Esophagus muscularis mucosa (tissue), 4 donors: ENCODE measurements at regions not wholly inside any gene's neighbourhood (a gene's known extent, or its start where the extent isn't known, plus 50 kb on each side); places are given as distances from the start of the nearest gene placed in this dataset.

Experiments
- DNase-seq: peaks from one replicate; pipeline ENCODE4 v3.0.0-alpha.2; 2017; ENCODE audit errors: extremely low spot score
- H3K27ac ChIP-seq, 4 donors: fragments of 200-600 bp; sonication (generic); replicated peaks in 1 of 4; 1 replicate in 3 of 4; 2 replicates in 1 of 4; pipeline ENCODE4 v1.5.1; 2016 to 2019; ENCODE audit warnings: mild to moderate bottlenecking in 1 of 4
- H3K27me3 ChIP-seq, 4 donors: fragments of 200-600 bp; sonication (generic); one replicate each; pipeline versions ENCODE4 v1.5.1 to v1.6.0; 2016 to 2019
- H3K36me3 ChIP-seq, 4 donors: fragments of 200-600 bp; sonication (generic); one replicate each; pipeline ENCODE4 v1.5.1; 2016 to 2019
- H3K4me1 ChIP-seq, 4 donors: fragments of 200-600 bp; sonication (generic); one replicate each; pipeline ENCODE4 v1.5.1; 2016 to 2019
- H3K4me3 ChIP-seq, 4 donors: fragments of 200-600 bp; sonication (generic); 1 replicate in 2 of 4; 2 replicates in 2 of 4; pipeline ENCODE4 v1.5.1; 2016 to 2019; ENCODE audit warnings: mild to moderate bottlenecking in 4 of 4, moderate library complexity in 1 of 4
- H3K9me3 ChIP-seq, 4 donors: fragments of 200-600 bp; sonication (generic); 1 replicate in 3 of 4; 2 replicates in 1 of 4; pipeline ENCODE4 v1.5.1; 2016 to 2019
- EP300 ChIP-seq: sonication (generic); formaldehyde crosslinking; IDR thresholded peaks from one replicate; pipeline ENCODE4 v1.6.1; 2017; ENCODE audit warnings: antibody characterized with exemption
- POLR2A ChIP-seq: fragments of 450-650 bp; IDR thresholded peaks from one replicate; pipeline ENCODE4 v1.6.1; 2017; ENCODE audit warnings: antibody characterized with exemption, moderate library complexity, mild to moderate bottlenecking, low read depth
- POLR2AphosphoS5 ChIP-seq, 2 donors: sonication (generic); formaldehyde crosslinking; IDR thresholded peaks; one replicate each; pipeline ENCODE4 v1.6.1; 2017; ENCODE audit warnings: antibody characterized with exemption in 2 of 2
- WGBS: methylation state at CpG from one replicate; pipeline ENCODE4 v1.1.5; 2018; 5-methylcytosine and 5-hydroxymethylcytosine counted together
- intact Hi-C: fragments of 100-400 bp; cut with DNase I; formaldehyde crosslinking; loops from one replicate; pipeline ENCODE4 v1.15.1; 2023
- TF ChIP-seq, protein P1 (sequence below), 3 experiments: fragments of 200-600 bp in 2 of 3; fragments of 450-650 bp in 1 of 3; sonication (generic) in 2 of 3; IDR thresholded peaks; one replicate each; pipeline ENCODE4 v1.5.1; 2017 to 2019; ENCODE audit warnings: antibody characterized with exemption in 3 of 3, mild to moderate bottlenecking in 2 of 3, moderate library complexity in 1 of 3

DNA sequence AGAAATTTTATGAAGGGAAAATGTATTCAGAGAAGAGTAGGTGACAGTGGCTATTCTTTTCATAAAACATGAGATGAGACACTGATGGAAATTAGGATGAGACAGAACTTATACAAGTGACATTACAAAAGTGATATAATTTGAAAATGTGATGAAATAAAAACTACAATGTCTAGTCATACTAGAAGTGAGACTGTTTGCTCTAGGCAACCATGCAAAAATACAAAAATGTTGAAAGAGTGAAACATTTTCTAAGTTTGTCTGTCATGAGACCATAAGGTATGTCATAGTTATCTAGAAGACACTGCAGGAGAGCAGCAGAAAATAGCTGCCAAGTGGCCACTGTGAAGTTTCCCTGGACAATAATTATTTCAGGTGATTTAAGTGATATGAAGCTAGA is 459.5 kb downstream of the DIPK2A start:
- TF ChIP-seq POLR2AphosphoS5 (IDR thresholded peaks at IDR 0.05) (no peak), EP300 (no peak), POLR2A (no peak)
- TF ChIP-seq, protein P1, sequence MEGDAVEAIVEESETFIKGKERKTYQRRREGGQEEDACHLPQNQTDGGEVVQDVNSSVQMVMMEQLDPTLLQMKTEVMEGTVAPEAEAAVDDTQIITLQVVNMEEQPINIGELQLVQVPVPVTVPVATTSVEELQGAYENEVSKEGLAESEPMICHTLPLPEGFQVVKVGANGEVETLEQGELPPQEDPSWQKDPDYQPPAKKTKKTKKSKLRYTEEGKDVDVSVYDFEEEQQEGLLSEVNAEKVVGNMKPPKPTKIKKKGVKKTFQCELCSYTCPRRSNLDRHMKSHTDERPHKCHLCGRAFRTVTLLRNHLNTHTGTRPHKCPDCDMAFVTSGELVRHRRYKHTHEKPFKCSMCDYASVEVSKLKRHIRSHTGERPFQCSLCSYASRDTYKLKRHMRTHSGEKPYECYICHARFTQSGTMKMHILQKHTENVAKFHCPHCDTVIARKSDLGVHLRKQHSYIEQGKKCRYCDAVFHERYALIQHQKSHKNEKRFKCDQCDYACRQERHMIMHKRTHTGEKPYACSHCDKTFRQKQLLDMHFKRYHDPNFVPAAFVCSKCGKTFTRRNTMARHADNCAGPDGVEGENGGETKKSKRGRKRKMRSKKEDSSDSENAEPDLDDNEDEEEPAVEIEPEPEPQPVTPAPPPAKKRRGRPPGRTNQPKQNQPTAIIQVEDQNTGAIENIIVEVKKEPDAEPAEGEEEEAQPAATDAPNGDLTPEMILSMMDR (IDR thresholded peaks at IDR 0.05), result no peak
- Histone ChIP-seq H3K9me3 (no peaks in the 10 kb centered on the region), H3K27ac (no peak overlapping the region), H3K4me1 (no peaks in the 10 kb centered on the region), H3K36me3 (no peaks in the 10 kb centered on the region), H3K4me3 (no peak overlapping the region), H3K27me3 (no peaks in the 10 kb centered on the region)
- intact Hi-C loops, result no loop called here
- DNase-seq, result no peak

DNA sequence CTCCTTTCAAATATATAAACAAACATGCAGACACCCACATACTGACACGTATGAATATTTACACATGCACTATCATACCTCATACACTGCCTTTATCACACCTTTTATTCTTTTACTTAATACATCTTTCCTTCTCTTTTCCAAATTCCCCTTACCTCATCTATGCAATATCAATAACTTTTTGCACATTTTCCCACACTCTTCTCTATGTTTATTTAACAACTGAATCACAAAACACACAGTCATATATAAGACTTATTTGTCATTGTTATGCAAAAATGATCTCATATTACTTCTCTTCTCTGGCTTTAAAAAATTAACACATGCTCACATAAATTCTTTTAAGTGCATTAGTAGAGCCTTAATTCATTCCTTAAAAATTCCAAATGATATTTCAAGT is 461.4 kb downstream of the DIPK2A start:
- intact Hi-C loops, result no loop called here
- no peak for TF ChIP-seq EP300
- no peak for TF ChIP-seq POLR2A
- TF ChIP-seq, protein P1 (IDR thresholded peaks at IDR 0.05), result no peak
- no peak for TF ChIP-seq POLR2AphosphoS5 (IDR thresholded peaks at IDR 0.05)
- Histone ChIP-seq H3K4me3 (no peak overlapping the region), H3K4me1 (no peaks in the 10 kb centered on the region), H3K36me3 (no peaks in the 10 kb centered on the region), H3K27ac (no peak overlapping the region), H3K27me3 (no peaks in the 10 kb centered on the region), H3K9me3 (no peaks in the 10 kb centered on the region)
- no peak for DNase-seq
- 74% methylated on average over 1 of the region's 1 CpG for WGBS

DNA sequence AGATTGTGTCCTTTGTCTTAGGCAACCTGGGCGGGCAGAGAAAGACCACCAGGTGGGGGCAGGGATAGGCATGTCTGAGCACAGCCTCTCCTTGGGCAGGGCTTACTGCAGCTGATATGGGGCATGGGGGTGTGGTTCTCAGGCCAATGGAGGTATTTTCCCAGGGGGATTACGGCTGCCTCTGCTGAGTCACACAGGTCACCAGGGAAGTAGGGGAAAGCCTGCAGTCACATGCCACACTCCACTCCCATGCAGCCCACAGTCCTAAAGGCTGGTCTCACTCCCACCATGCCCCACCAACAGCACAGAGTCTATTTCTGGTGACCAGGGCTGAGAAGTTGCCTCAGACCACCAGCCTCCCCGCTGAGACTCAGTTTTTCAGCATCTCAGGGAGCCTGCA is 466.4 kb downstream of the DIPK2A start:
- intact Hi-C loops, result no loop called here
- DNase-seq, result no peak
- Histone ChIP-seq H3K36me3 (no peaks in the 10 kb centered on the region), H3K4me1 (no peaks in the 10 kb centered on the region), H3K9me3 (no peaks in the 10 kb centered on the region), H3K27me3 (no peaks in the 10 kb centered on the region), H3K4me3 (no peak overlapping the region), H3K27ac (no peak overlapping the region)
- TF ChIP-seq EP300, result no peak
- WGBS, result 100% methylated on average over 2 of the region's 3 CpGs

DNA sequence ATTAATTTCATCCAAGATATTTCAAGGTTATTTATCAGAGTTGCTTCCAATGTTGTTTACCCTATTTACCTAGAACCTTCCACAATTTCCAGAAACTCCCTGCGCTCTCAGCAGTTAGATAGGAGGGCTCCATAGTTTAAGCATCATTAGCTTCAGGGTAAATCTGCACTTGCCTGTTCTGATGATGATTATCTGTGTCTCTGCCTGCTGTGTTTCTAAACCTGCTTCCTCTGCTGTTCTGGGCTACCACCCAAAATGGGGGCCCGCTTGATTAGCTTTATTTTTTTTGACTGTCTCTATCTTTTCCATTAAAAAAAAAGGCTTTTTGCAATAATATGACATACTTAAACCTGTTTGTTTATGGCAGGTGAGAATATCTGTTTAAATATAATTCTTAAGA is 472.4 kb downstream of the DIPK2A start:
- intact Hi-C loops, result loop anchor here (10.0 kb wide), 1 partner anchor 139 kb away; no protein-coding TSS in a partner anchor

DNA sequence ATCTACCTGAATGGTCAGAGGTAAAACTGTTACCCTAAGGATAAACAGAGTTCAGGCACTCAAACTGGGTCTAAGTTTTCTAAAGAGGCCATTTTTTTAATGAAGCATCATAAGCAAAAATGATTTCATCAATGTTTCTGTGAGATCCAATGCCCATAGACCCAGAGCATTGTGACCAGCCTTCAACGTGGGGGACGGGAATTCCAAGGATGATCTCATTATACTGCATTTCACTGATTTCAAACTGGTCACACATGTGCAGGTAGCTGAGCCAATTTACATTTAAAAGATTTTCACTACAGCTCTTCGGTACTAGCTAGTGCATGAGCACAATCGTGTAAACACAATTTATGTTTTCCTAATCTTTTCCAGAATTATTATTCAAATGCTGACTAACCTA is 472.9 kb downstream of the DIPK2A start:
- H3K9me3 ChIP-seq, result no peaks in the 10 kb centered on the region
- H3K27ac ChIP-seq, result no peak overlapping the region
- no peaks in the 10 kb centered on the region for H3K27me3 ChIP-seq
- 87% methylated on average over 4 of the region's 4 CpGs for WGBS
- intact Hi-C loops, result loop anchor here (10.0 kb wide), 1 partner anchor 140 kb away; no protein-coding TSS in a partner anchor
- H3K4me3 ChIP-seq, result no peak overlapping the region
- no peaks in the 10 kb centered on the region for H3K4me1 ChIP-seq
- DNase-seq, result no peak
- TF ChIP-seq POLR2AphosphoS5 (IDR thresholded peaks at IDR 0.05) (no peak), POLR2A (no peak), EP300 (no peak)
- TF ChIP-seq, protein P1 (IDR thresholded peaks at IDR 0.05), result no peak
- H3K36me3 ChIP-seq, result no peaks in the 10 kb centered on the region

More for the DNA sequence above, 472.4 kb downstream of the DIPK2A start:
- WGBS, result 95% methylated on average over 2 of the region's 2 CpGs
- no peak for DNase-seq
- no peaks in the 10 kb centered on the region for H3K9me3 ChIP-seq
- H3K27ac ChIP-seq, result no peak overlapping the region
- TF ChIP-seq POLR2AphosphoS5 (IDR thresholded peaks at IDR 0.05) (no peak), EP300 (no peak), POLR2A (no peak)
- TF ChIP-seq, protein P1 (IDR thresholded peaks at IDR 0.05), result no peak
- no peaks in the 10 kb centered on the region for H3K4me1 ChIP-seq
- no peak overlapping the region for H3K4me3 ChIP-seq
- H3K27me3 ChIP-seq, result no peaks in the 10 kb centered on the region
- H3K36me3 ChIP-seq, result no peaks in the 10 kb centered on the region
